Fibroblast of pulmonary artery (primary cell): ENCODE measurements at regions not wholly inside any gene's neighbourhood (a gene's known extent, or its start where the extent isn't known, plus 50 kb on each side); places are given as distances from the start of the nearest gene placed in this dataset.

Experiments
- DNase-seq: peaks from one replicate; pipeline ENCODE4 v3.0.0-alpha.2; 2010; ENCODE audit warnings: low read depth
- H3K4me3 ChIP-seq: replicated peaks from 2 replicates; pipeline ENCODE4 v1.5.1; 2011; ENCODE audit warnings: low read depth, mild to moderate bottlenecking, control low read depth, low read length, moderate library complexity
- CTCF ChIP-seq: IDR thresholded peaks from 2 replicates; pipeline ENCODE4 v1.5.1; 2011; ENCODE audit warnings: mild to moderate bottlenecking, control low read depth, low read length, inconsistent platforms; ENCODE audit errors: missing control alignments

GRCh38 chr11:42047637-42048555 lies 588.4 kb upstream of the LRRC4C start:
- DNase-seq: no peak
- TF ChIP-seq CTCF: no peak
- no peak overlapping the region for H3K4me3 ChIP-seq

- no peak for DNase-seq
- no peak for TF ChIP-seq CTCF
- no peak overlapping the region for H3K4me3 ChIP-seq
Measured at GRCh38 chr11:42049186-42049585, 589.7 kb upstream of the LRRC4C start.

GRCh38 chr11:42049650-42050049 lies 590.2 kb upstream of the LRRC4C start:
- DNase-seq: peak; percentile 43
- H3K4me3 ChIP-seq: no peak overlapping the region
- no peak for TF ChIP-seq CTCF

GRCh38 chr11:42054351-42054900 lies 595.0 kb upstream of the LRRC4C start:
- H3K4me3 ChIP-seq: no peak overlapping the region
- DNase-seq: no peak
- no peak for TF ChIP-seq CTCF

- no peak for TF ChIP-seq CTCF
- DNase-seq: no peak
- H3K4me3 ChIP-seq: no peak overlapping the region
Measured at GRCh38 chr11:42055606-42056005, 596.2 kb upstream of the LRRC4C start.

GRCh38 chr11:42058794-42059193 lies 599.3 kb upstream of the LRRC4C start:
- H3K4me3 ChIP-seq: no peak overlapping the region
- no peak for TF ChIP-seq CTCF
- no peak for DNase-seq

- H3K4me3 ChIP-seq: no peak overlapping the region
- TF ChIP-seq CTCF: no peak
- no peak for DNase-seq
Measured at GRCh38 chr11:42065199-42065598, 605.7 kb upstream of the LRRC4C start.
